ENCODE measurements at regions not wholly inside any gene's neighbourhood (a gene's known extent, or its start where the extent isn't known, plus 50 kb on each side); places are given as distances from the start of the nearest gene placed in this dataset.

GRCh38 chr5:3339798-3340115 lies 255.9 kb upstream of the IRX1 start:
- Histone ChIP-seq H3K27me3 (ENCODE audit: low read length) (no peaks in the 10 kb centered on the region), H2AFZ (ENCODE audit: low read length) (no peak overlapping the region), H3K4me3 (ENCODE audit: low read length) (no peak overlapping the region), H3K27ac (ENCODE audit: low read length) (no peak overlapping the region), H4K20me1 (ENCODE audit: insufficient read depth, low read depth, low read length) (no peaks in the 10 kb centered on the region), H3K4me1 (ENCODE audit: low read length) (no peaks in the 10 kb centered on the region), H3K4me2 (ENCODE audit: low read depth, low read length, poor library complexity, severe bottlenecking) (no peak overlapping the region), H3K9me2 (replicated peaks; ENCODE audit: insufficient read depth, low read length) (no peaks in the 10 kb centered on the region), H3K9me3 (ENCODE audit: low read length) (no peaks in the 10 kb centered on the region; the same call in 1 of the 2 replicates), H3K79me2 (ENCODE audit: low read length) (no peaks in the 10 kb centered on the region), H3K9ac (ENCODE audit: low read length) (no peak overlapping the region), H3K36me3 (ENCODE audit: insufficient read depth, low read length) (no peaks in the 10 kb centered on the region)
- no peak for DNase-seq

GRCh38 chr5:3339092-3339797 lies 256.4 kb upstream of the IRX1 start:
- Histone ChIP-seq H3K9me2 (replicated peaks; ENCODE audit: insufficient read depth, low read length) (no peaks in the 10 kb centered on the region), H3K79me2 (ENCODE audit: low read length) (no peaks in the 10 kb centered on the region), H3K4me1 (ENCODE audit: low read length) (no peaks in the 10 kb centered on the region), H4K20me1 (ENCODE audit: insufficient read depth, low read depth, low read length) (no peaks in the 10 kb centered on the region), H3K36me3 (ENCODE audit: insufficient read depth, low read length) (no peaks in the 10 kb centered on the region), H3K27ac (ENCODE audit: low read length) (no peak overlapping the region), H3K9me3 (ENCODE audit: low read length) (no peaks in the 10 kb centered on the region; the same call in 1 of the 2 replicates), H3K4me2 (ENCODE audit: low read depth, low read length, poor library complexity, severe bottlenecking) (no peak overlapping the region), H3K4me3 (ENCODE audit: low read length) (no peak overlapping the region), H3K27me3 (ENCODE audit: low read length) (no peaks in the 10 kb centered on the region), H3K9ac (ENCODE audit: low read length) (no peak overlapping the region), H2AFZ (ENCODE audit: low read length) (no peak overlapping the region)
- no peak for DNase-seq

- Histone ChIP-seq H4K20me1 (ENCODE audit: insufficient read depth, low read depth, low read length) (no peaks in the 10 kb centered on the region), H3K36me3 (ENCODE audit: insufficient read depth, low read length) (no peaks in the 10 kb centered on the region), H3K4me3 (ENCODE audit: low read length) (no peak overlapping the region), H3K79me2 (ENCODE audit: low read length) (no peaks in the 10 kb centered on the region), H3K4me1 (ENCODE audit: low read length) (no peaks in the 10 kb centered on the region), H3K9me2 (replicated peaks; ENCODE audit: insufficient read depth, low read length) (no peaks in the 10 kb centered on the region), H2AFZ (ENCODE audit: low read length) (no peak overlapping the region), H3K9me3 (ENCODE audit: low read length) (no peaks in the 10 kb centered on the region; the same call in 1 of the 2 replicates), H3K27me3 (ENCODE audit: low read length) (no peaks in the 10 kb centered on the region), H3K9ac (ENCODE audit: low read length) (no peak overlapping the region), H3K4me2 (ENCODE audit: low read depth, low read length, poor library complexity, severe bottlenecking) (no peak overlapping the region), H3K27ac (ENCODE audit: low read length) (no peak overlapping the region)
- DNase-seq = no peak
Measured at GRCh38 chr5:3337812-3338541, 257.7 kb upstream of the IRX1 start.

GRCh38 chr5:3336666-3337065 lies 259.0 kb upstream of the IRX1 start:
- Histone ChIP-seq H2AFZ (ENCODE audit: low read length) (no peak overlapping the region), H3K4me2 (ENCODE audit: low read depth, low read length, poor library complexity, severe bottlenecking) (no peak overlapping the region), H4K20me1 (ENCODE audit: insufficient read depth, low read depth, low read length) (no peaks in the 10 kb centered on the region), H3K9me3 (ENCODE audit: low read length) (no peaks in the 10 kb centered on the region; the same call in 1 of the 2 replicates), H3K27ac (ENCODE audit: low read length) (no peak overlapping the region), H3K9ac (ENCODE audit: low read length) (no peak overlapping the region), H3K27me3 (ENCODE audit: low read length) (no peaks in the 10 kb centered on the region), H3K4me1 (ENCODE audit: low read length) (no peaks in the 10 kb centered on the region), H3K79me2 (ENCODE audit: low read length) (no peaks in the 10 kb centered on the region), H3K36me3 (ENCODE audit: insufficient read depth, low read length) (no peaks in the 10 kb centered on the region), H3K4me3 (ENCODE audit: low read length) (no peak overlapping the region), H3K9me2 (replicated peaks; ENCODE audit: insufficient read depth, low read length) (no peaks in the 10 kb centered on the region)
- DNase-seq = no peak

- Histone ChIP-seq H2AFZ (ENCODE audit: low read length) (no peak overlapping the region), H3K36me3 (ENCODE audit: insufficient read depth, low read length) (no peaks in the 10 kb centered on the region), H3K79me2 (ENCODE audit: low read length) (no peaks in the 10 kb centered on the region), H3K27me3 (ENCODE audit: low read length) (no peaks in the 10 kb centered on the region), H3K9me2 (replicated peaks; ENCODE audit: insufficient read depth, low read length) (no peaks in the 10 kb centered on the region), H3K4me1 (ENCODE audit: low read length) (no peaks in the 10 kb centered on the region), H3K9me3 (ENCODE audit: low read length) (no peaks in the 10 kb centered on the region; the same call in 1 of the 2 replicates), H3K4me3 (ENCODE audit: low read length) (no peak overlapping the region), H3K27ac (ENCODE audit: low read length) (no peak overlapping the region), H3K4me2 (ENCODE audit: low read depth, low read length, poor library complexity, severe bottlenecking) (no peak overlapping the region), H3K9ac (ENCODE audit: low read length) (no peak overlapping the region), H4K20me1 (ENCODE audit: insufficient read depth, low read depth, low read length) (no peaks in the 10 kb centered on the region)
- no peak for DNase-seq
Measured at GRCh38 chr5:3335301-3335700, 260.3 kb upstream of the IRX1 start.

- H4K20me1 ChIP-seq (ENCODE audit: insufficient read depth, low read depth, low read length) = no peaks in the 10 kb centered on the region
- no peak overlapping the region for H3K4me3 ChIP-seq (ENCODE audit: low read length)
- H3K9me2 ChIP-seq (replicated peaks; ENCODE audit: insufficient read depth, low read length) = no peaks in the 10 kb centered on the region
- no peak overlapping the region for H3K4me2 ChIP-seq (ENCODE audit: low read depth, low read length, poor library complexity, severe bottlenecking)
- H3K4me1 ChIP-seq (ENCODE audit: low read length) = no peaks in the 10 kb centered on the region
- no peak overlapping the region for H3K9ac ChIP-seq (ENCODE audit: low read length)
- no peaks in the 10 kb centered on the region; the same call in 1 of the 2 replicates for H3K9me3 ChIP-seq (ENCODE audit: low read length)
- H2AFZ ChIP-seq (ENCODE audit: low read length) = no peak overlapping the region
- H3K36me3 ChIP-seq (ENCODE audit: insufficient read depth, low read length) = no peaks in the 10 kb centered on the region
- H3K27me3 ChIP-seq (ENCODE audit: low read length) = no peaks in the 10 kb centered on the region
- no peak overlapping the region for H3K27ac ChIP-seq (ENCODE audit: low read length)
- DNase-seq = no peak
- H3K79me2 ChIP-seq (ENCODE audit: low read length) = no peaks in the 10 kb centered on the region
Measured at GRCh38 chr5:3333836-3334235, 261.8 kb upstream of the IRX1 start.

- no peaks in the 10 kb centered on the region for H3K79me2 ChIP-seq (ENCODE audit: low read length)
- no peaks in the 10 kb centered on the region for H3K9me2 ChIP-seq (replicated peaks; ENCODE audit: insufficient read depth, low read length)
- no peaks in the 10 kb centered on the region for H3K27me3 ChIP-seq (ENCODE audit: low read length)
- no peak overlapping the region for H2AFZ ChIP-seq (ENCODE audit: low read length)
- H3K4me3 ChIP-seq (ENCODE audit: low read length) = no peak overlapping the region
- no peaks in the 10 kb centered on the region for H4K20me1 ChIP-seq (ENCODE audit: insufficient read depth, low read depth, low read length)
- no peak overlapping the region for H3K27ac ChIP-seq (ENCODE audit: low read length)
- H3K9me3 ChIP-seq (ENCODE audit: low read length) = no peaks in the 10 kb centered on the region; the same call in 1 of the 2 replicates
- no peak overlapping the region for H3K9ac ChIP-seq (ENCODE audit: low read length)
- H3K4me2 ChIP-seq (ENCODE audit: low read depth, low read length, poor library complexity, severe bottlenecking) = no peak overlapping the region
- no peaks in the 10 kb centered on the region for H3K36me3 ChIP-seq (ENCODE audit: insufficient read depth, low read length)
- no peaks in the 10 kb centered on the region for H3K4me1 ChIP-seq (ENCODE audit: low read length)
- no peak for DNase-seq
Measured at GRCh38 chr5:3333105-3333504, 262.5 kb upstream of the IRX1 start.

- Histone ChIP-seq H3K27ac (ENCODE audit: low read length) (no peak overlapping the region), H2AFZ (ENCODE audit: low read length) (no peak overlapping the region), H3K27me3 (ENCODE audit: low read length) (no peaks in the 10 kb centered on the region), H3K4me3 (ENCODE audit: low read length) (no peak overlapping the region), H3K4me2 (ENCODE audit: low read depth, low read length, poor library complexity, severe bottlenecking) (no peak overlapping the region), H3K4me1 (ENCODE audit: low read length) (no peaks in the 10 kb centered on the region), H3K9me3 (ENCODE audit: low read length) (peaks cover 5% of the 10 kb centered on the region; the same call in 1 of the 2 replicates), H3K79me2 (ENCODE audit: low read length) (no peaks in the 10 kb centered on the region), H3K36me3 (ENCODE audit: insufficient read depth, low read length) (no peaks in the 10 kb centered on the region), H4K20me1 (ENCODE audit: insufficient read depth, low read depth, low read length) (no peaks in the 10 kb centered on the region), H3K9ac (ENCODE audit: low read length) (no peak overlapping the region), H3K9me2 (replicated peaks; ENCODE audit: insufficient read depth, low read length) (no peaks in the 10 kb centered on the region)
- no peak for DNase-seq
Measured at GRCh38 chr5:3331819-3332218, 263.8 kb upstream of the IRX1 start.

Measured in Karpas-422 (cell line).